ENCODE measurements at regions not wholly inside any gene's neighbourhood (a gene's known extent, or its start where the extent isn't known, plus 50 kb on each side); places are given as distances from the start of the nearest gene placed in this dataset.

GRCh38 chr7:91814189-91814588 is 66.3 kb downstream of the MTERF1 start:
- no peak for TF ChIP-seq POLR2A (IDR thresholded peaks at IDR 0.05)
- TF ChIP-seq CTCF (IDR thresholded peaks at IDR 0.05): no peak

Data from adrenal gland (tissue), 5 donors.